MCF 10A (cell line): ENCODE measurements at regions not wholly inside any gene's neighbourhood (a gene's known extent, or its start where the extent isn't known, plus 50 kb on each side); places are given as distances from the start of the nearest gene placed in this dataset.

Source experiments
- BruUV-seq: library from RNA; stranded (reverse); fragments of 400-500 nt; replicated peaks from 2 replicates; lab custom pipeline; 2021; lab: Mats Ljungman, UMichigan
- CTCF ChIA-PET: fragments of 300-600 bp; sonication (Branson Sonifier 250); formaldehyde crosslinking; extraction: SDS; loops from one replicate; lab custom pipeline; 2021; ENCODE audit warnings: antibody characterized with exemption, inconsistent platforms; lab: Yijun Ruan, JAX
- POLR2A ChIA-PET: fragments of 300-600, 350-650 bp; sonication (Branson Sonifier 250); formaldehyde crosslinking; extraction: SDS; loops from one replicate; lab custom pipeline; 2020; ENCODE audit warnings: antibody characterized with exemption, inconsistent platforms; lab: Yijun Ruan, JAX
- DNase-seq: peaks from one replicate; pipeline ENCODE4 v3.0.0-alpha.2; 2018; ENCODE audit not compliant: unreplicated experiment
- H3K27ac Mint-ChIP-seq: one replicate; pipeline ENCODE4 v1.8.0; 2022; ENCODE audit warnings: mild to moderate bottlenecking, low read depth, mixed read lengths; ENCODE audit not compliant: unreplicated experiment
- H3K27me3 Mint-ChIP-seq: one replicate; pipeline ENCODE4 v1.8.0; 2022; ENCODE audit warnings: mixed read lengths; ENCODE audit not compliant: insufficient read depth, unreplicated experiment
- H3K36me3 Mint-ChIP-seq: one replicate; pipeline ENCODE4 v1.8.0; 2022; ENCODE audit warnings: mild to moderate bottlenecking, moderate library complexity, mixed read lengths; ENCODE audit not compliant: insufficient read depth, unreplicated experiment
- H3K4me1 Mint-ChIP-seq: one replicate; pipeline ENCODE4 v1.8.0; 2022; ENCODE audit warnings: mixed read lengths; ENCODE audit not compliant: insufficient read depth, unreplicated experiment
- H3K4me3 Mint-ChIP-seq: one replicate; pipeline ENCODE4 v1.8.0; 2022; ENCODE audit warnings: mild to moderate bottlenecking, moderate library complexity, mixed read lengths; ENCODE audit not compliant: unreplicated experiment
- H3K9me3 Mint-ChIP-seq: one replicate; pipeline ENCODE4 v1.8.0; 2022; ENCODE audit warnings: mixed read lengths; ENCODE audit not compliant: unreplicated experiment
- CTCF ChIP-seq: fragments of 200-600 bp; IDR thresholded peaks from one replicate; pipeline ENCODE4 v1.8.0; 2022; ENCODE audit warnings: antibody characterized with exemption, mild to moderate bottlenecking; ENCODE audit not compliant: unreplicated experiment
- intact Hi-C: fragments of 100-400 bp; cut with micrococcal nuclease; formaldehyde crosslinking; loops from 2 replicates; pipeline ENCODE4 v1.14.1; 2022

- no TSS peak for BruUV-seq
These were observed 56.4 kb upstream of the XIRP2 start for GRCh38 chr2:166831930-166832329.

DNA sequence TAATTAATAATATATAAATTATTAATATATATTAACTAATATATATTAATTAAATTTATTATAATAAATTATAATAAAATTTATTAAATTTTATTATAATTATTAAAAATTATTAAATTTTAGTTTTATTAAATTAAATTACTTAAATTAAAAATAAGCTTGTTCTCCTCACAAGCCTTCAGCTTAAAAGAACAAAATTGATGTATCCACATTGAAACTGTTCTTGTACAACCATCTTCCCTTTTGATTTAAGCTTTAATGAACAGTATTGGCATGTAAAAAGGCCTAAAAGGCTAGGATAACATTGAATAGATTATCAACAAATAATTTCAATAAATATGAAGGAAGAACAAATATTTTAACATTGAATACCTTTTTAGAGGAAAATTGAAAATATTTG lies 62.4 kb upstream of the XIRP2 start:
- intact Hi-C loops = no loop called here
- Mint-ChIP-seq H3K36me3 (no peaks in the 10 kb centered on the region), H3K4me1 (no peaks in the 10 kb centered on the region), H3K9me3 (no peaks in the 10 kb centered on the region), H3K27ac (no peak overlapping the region), H3K27me3 (no peaks in the 10 kb centered on the region), H3K4me3 (no peak overlapping the region)
- POLR2A ChIA-PET = no interaction called here
- CTCF ChIA-PET = no interaction called here
- TF ChIP-seq CTCF = no peak
- no TSS peak for BruUV-seq
- no peak for DNase-seq

More at GRCh38 chr2:166831930-166832329, 56.4 kb upstream of the XIRP2 start:
- ChIA-PET CTCF (interaction anchor here (0.7 kb wide), 2 partner anchors 73 to 1690 kb away, joined by 3 to 5 read pairs; no protein-coding TSS in a partner anchor), POLR2A (interaction anchor here (0.6 kb wide), 1 partner anchor 610 kb away, joined by 3 read pairs; no protein-coding TSS in a partner anchor)
- intact Hi-C loops = no loop called here
- Mint-ChIP-seq H3K36me3 (no peaks in the 10 kb centered on the region), H3K27me3 (no peaks in the 10 kb centered on the region), H3K27ac (no peak overlapping the region), H3K4me1 (no peaks in the 10 kb centered on the region), H3K9me3 (no peaks in the 10 kb centered on the region), H3K4me3 (no peak overlapping the region)
- no peak for TF ChIP-seq CTCF
- DNase-seq = peak; percentile 19

DNA sequence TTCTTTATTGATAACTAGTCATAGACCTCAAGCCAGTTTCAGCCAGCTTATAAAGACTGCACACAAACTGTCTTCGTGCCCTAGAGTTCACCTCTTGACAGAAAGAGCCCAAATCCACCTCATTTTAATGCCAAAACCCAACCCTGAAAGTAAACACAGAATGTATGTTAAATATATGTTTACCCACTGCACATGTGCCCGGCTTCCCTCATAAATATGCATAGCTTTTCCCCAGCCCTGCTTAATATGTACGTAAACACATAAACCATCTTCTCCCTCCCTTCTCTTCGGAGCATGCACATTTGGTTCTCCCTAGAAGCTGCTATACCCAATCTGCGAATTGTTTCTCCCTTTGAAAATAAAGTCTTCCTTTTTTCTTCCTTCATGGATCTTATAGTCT lies 73.9 kb upstream of the XIRP2 start:
- BruUV-seq = no TSS peak
- ChIA-PET POLR2A (no interaction called here), CTCF (no interaction called here)
- TF ChIP-seq CTCF = no peak
- intact Hi-C loops = no loop called here
- H3K36me3 Mint-ChIP-seq = no peaks in the 10 kb centered on the region
- H3K27me3 Mint-ChIP-seq = no peaks in the 10 kb centered on the region
- no peaks in the 10 kb centered on the region for H3K4me1 Mint-ChIP-seq
- no peak overlapping the region for H3K27ac Mint-ChIP-seq
- H3K9me3 Mint-ChIP-seq = no peaks in the 10 kb centered on the region
- DNase-seq = no peak
- no peak overlapping the region for H3K4me3 Mint-ChIP-seq

DNA sequence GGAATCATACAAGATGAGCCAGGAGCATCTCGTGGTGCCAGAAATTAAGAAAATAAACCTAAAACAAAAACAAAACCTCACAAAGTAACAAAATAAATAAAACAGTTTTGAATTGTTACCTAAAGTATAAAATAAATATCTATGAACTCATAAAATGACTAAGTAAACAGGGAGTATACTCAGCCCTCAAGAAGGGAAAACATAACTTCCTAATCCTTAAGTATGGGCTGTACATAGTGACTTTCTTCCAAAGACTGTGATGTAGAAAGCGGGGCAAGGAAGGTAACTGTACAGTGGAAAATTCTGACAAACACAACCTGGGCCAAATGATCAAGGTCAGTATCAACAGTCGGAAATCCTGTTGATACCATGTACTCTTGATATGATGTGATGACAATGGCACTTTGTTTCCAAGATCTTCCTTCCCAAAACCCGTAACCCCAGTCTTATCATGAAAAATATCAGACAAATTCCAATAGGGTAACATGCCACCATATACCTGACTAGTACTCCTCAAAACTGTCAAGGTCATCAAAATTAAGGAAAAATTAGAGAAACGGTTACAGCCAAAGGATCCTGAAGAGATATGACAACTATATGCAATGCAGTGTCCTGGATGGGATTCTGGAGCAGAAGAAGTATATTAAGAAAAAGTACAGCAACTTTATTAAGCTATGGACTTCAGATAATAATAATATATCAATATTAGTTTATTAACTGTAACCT lies 76.0 kb upstream of the XIRP2 start:
- no TSS peak for BruUV-seq
- intact Hi-C loops = no loop called here
- ChIA-PET POLR2A (interaction anchor here (0.7 kb wide), 1 partner anchor 1150 kb away, joined by 3 read pairs; no protein-coding TSS in a partner anchor), CTCF (no interaction called here)
- H3K9me3 Mint-ChIP-seq = peaks cover 9% of the 10 kb centered on the region
- no peak for DNase-seq
- no peak overlapping the region for H3K4me3 Mint-ChIP-seq
- no peaks in the 10 kb centered on the region for H3K4me1 Mint-ChIP-seq
- no peak for TF ChIP-seq CTCF
- no peaks in the 10 kb centered on the region for H3K36me3 Mint-ChIP-seq
- no peak overlapping the region for H3K27ac Mint-ChIP-seq
- H3K27me3 Mint-ChIP-seq = no peaks in the 10 kb centered on the region
